GM12878 (cell line): ENCODE measurements at regions not wholly inside any gene's neighbourhood (a gene's known extent, or its start where the extent isn't known, plus 50 kb on each side); places are given as distances from the start of the nearest gene placed in this dataset.

ENCODE experiments used
- ATAC-seq: fragments of 200-7000 bp; cut with Tn5 transposase; 3 replicates; pipeline ENCODE4 v1.9.1; 2020; ENCODE audit warnings: mild to moderate bottlenecking, moderate library complexity
- BruUV-seq: library from RNA; stranded (reverse); fragments of 400-500 nt; replicated peaks from 2 replicates; lab custom pipeline; 2021; lab: Mats Ljungman, UMichigan
- CTCF ChIA-PET: fragments of 300-600 bp; sonication (Branson Sonifier 250); formaldehyde crosslinking; extraction: SDS; loops from one replicate; lab custom pipeline; 2021; ENCODE audit warnings: inconsistent platforms; lab: Yijun Ruan, JAX
- POLR2A ChIA-PET: fragments of 350-600 bp; formaldehyde crosslinking; extraction: SDS; loops from one replicate; lab custom pipeline; 2021; ENCODE audit warnings: inconsistent platforms; lab: Charles Lee
- RAD21 ChIA-PET: fragments of 300-600 bp; sonication (Branson Sonifier 250); formaldehyde crosslinking; loops from one replicate; lab custom pipeline; 2023; ENCODE audit warnings: antibody characterized with exemption; ENCODE audit not compliant: unreplicated experiment; lab: Charles Lee
- SMC1A ChIA-PET: fragments of 300-600 bp; sonication (Branson Sonifier 250); formaldehyde crosslinking; loops from one replicate; lab custom pipeline; 2023; ENCODE audit not compliant: unreplicated experiment, uncharacterized antibody; lab: Charles Lee
- DNase-seq: peaks from one replicate; pipeline ENCODE4 v3.0.0-alpha.2; 2011; ENCODE audit warnings: low read depth, low spot score
- FAIRE-seq: peaks from 3 replicates; lab custom pipeline; 2011; peaks lifted over from hg19 to GRCh38; lab: Jason Lieb, UNC
- H2AFZ ChIP-seq: 2 replicates; pipeline ENCODE4 v1.6.0; 2011; ENCODE audit warnings: low read depth, low read length, control low read depth; ENCODE audit not compliant: control insufficient read depth
- H3K27ac ChIP-seq: 2 replicates; pipeline ENCODE4 v1.5.1; 2011; ENCODE audit warnings: control low read depth; ENCODE audit not compliant: control insufficient read depth, insufficient read depth
- H3K27me3 ChIP-seq, 2 experiments: replicated peaks in 1 of 2; 2 replicates each; pipeline versions ENCODE4 v1.6.0 to v1.6.1; 2011; ENCODE audit warnings: low read length in 1 of 2; ENCODE audit not compliant: control insufficient read depth in 2 of 2, insufficient read depth in 2 of 2
- H3K36me3 ChIP-seq, 2 experiments: 2 replicates each; pipeline ENCODE4 v1.5.1; 2011; ENCODE audit warnings: low read length in 1 of 2; ENCODE audit not compliant: control insufficient read depth in 2 of 2, insufficient read depth in 2 of 2
- H3K4me1 ChIP-seq: 2 replicates; pipeline ENCODE4 v1.6.1; 2011; ENCODE audit warnings: mild to moderate bottlenecking, low read length, moderate library complexity, mixed read lengths; ENCODE audit not compliant: control insufficient read depth, insufficient read depth
- H3K4me2 ChIP-seq: 2 replicates; pipeline ENCODE4 v1.6.0; 2011; ENCODE audit warnings: control low read depth; ENCODE audit not compliant: control insufficient read depth, insufficient read depth
- H3K4me3 ChIP-seq: fragments of 200-600 bp; sonication (generic); 2 replicates; pipeline ENCODE4 v1.5.1; 2016
- H3K79me2 ChIP-seq: 2 replicates; pipeline ENCODE4 v1.6.0; 2011; ENCODE audit warnings: low read length; ENCODE audit not compliant: control insufficient read depth, insufficient read depth
- H3K9ac ChIP-seq: 2 replicates; pipeline ENCODE4 v1.8.0; 2011; ENCODE audit warnings: low read length, control low read depth, mixed read lengths; ENCODE audit not compliant: control insufficient read depth, insufficient read depth
- H3K9me3 ChIP-seq: replicated peaks from 3 replicates; pipeline ENCODE4 v1.5.1; 2011; ENCODE audit warnings: mild to moderate bottlenecking, low read length; ENCODE audit not compliant: control insufficient read depth, insufficient read depth
- H4K20me1 ChIP-seq: 2 replicates; pipeline ENCODE4 v1.6.0; 2011; ENCODE audit not compliant: control insufficient read depth, insufficient read depth
- BCL3 ChIP-seq: IDR thresholded peaks from 2 replicates; pipeline ENCODE4 v1.6.1; 2011; ENCODE audit warnings: borderline replicate concordance, low read depth, mild to moderate bottlenecking, moderate library complexity, low read length; ENCODE audit not compliant: insufficient read depth, poor library complexity, severe bottlenecking
- CBFB ChIP-seq: IDR thresholded peaks from 2 replicates; pipeline ENCODE4 v1.6.1; 2016; ENCODE audit warnings: antibody characterized with exemption, low read depth
- EZH2 ChIP-seq: IDR thresholded peaks from 2 replicates; pipeline ENCODE4 v1.6.1; 2012; ENCODE audit warnings: low read depth, mild to moderate bottlenecking, control low read depth, inconsistent platforms, low read length, borderline replicate concordance; ENCODE audit not compliant: control insufficient read depth
- FOXM1 ChIP-seq: IDR thresholded peaks from 2 replicates; pipeline ENCODE4 v1.6.1; 2012; ENCODE audit warnings: low read depth, mild to moderate bottlenecking, inconsistent platforms, low read length, moderate library complexity
- IRF5 ChIP-seq: fragments of 450-650 bp; IDR thresholded peaks from 2 replicates; pipeline ENCODE4 v1.6.1; 2017; ENCODE audit warnings: borderline replicate concordance
- NR2C1 ChIP-seq: fragments of 450-650 bp; IDR thresholded peaks from 2 replicates; pipeline ENCODE4 v1.6.1; 2017; ENCODE audit warnings: antibody characterized with exemption, mild to moderate bottlenecking, moderate library complexity
- POLR2AphosphoS5 ChIP-seq: IDR thresholded peaks from 2 replicates; pipeline ENCODE4 v1.6.1; 2011; ENCODE audit warnings: mild to moderate bottlenecking, low read length, inconsistent platforms
- RAD51 ChIP-seq: fragments of 450-650 bp; IDR thresholded peaks from 2 replicates; pipeline ENCODE4 v1.6.1; 2016; ENCODE audit warnings: moderate library complexity, mild to moderate bottlenecking, inconsistent platforms
- RBBP5 ChIP-seq: fragments of 200-600 bp; sonication (generic); conservative IDR thresholded peaks from 2 replicates; pipeline ENCODE4 v1.6.1; 2016
- RELA ChIP-seq: fragments of 450-650 bp; IDR thresholded peaks from 2 replicates; pipeline ENCODE4 v1.8.0; 2014; ENCODE audit warnings: borderline replicate concordance; ENCODE audit not compliant: partially characterized antibody
- RUNX3 ChIP-seq: IDR thresholded peaks from 2 replicates; pipeline ENCODE4 v1.6.1; 2012; ENCODE audit warnings: low read length, inconsistent platforms
- ZNF274 ChIP-seq: IDR thresholded peaks from one replicate; pipeline ENCODE4 v1.8.0; 2011; ENCODE audit not compliant: insufficient read length, insufficient read depth
- WGBS: methylation state at CpG from one replicate; pipeline ENCODE4 v1.1.6; 2016; ENCODE audit warnings: low lambda C conversion rate; ENCODE audit not compliant: insufficient replicate concordance, insufficient coverage; ENCODE audit errors: missing lambda C conversion rate; 5-methylcytosine and 5-hydroxymethylcytosine counted together
- in situ Hi-C: fragments of 300-500 bp; cut with MboI; formaldehyde crosslinking; loops from 9 replicates; pipeline ENCODE4 v1.14.3; 2018; ENCODE audit warnings: mixed read lengths
- intact Hi-C: fragments of 100-400 bp; cut with micrococcal nuclease; formaldehyde crosslinking; loops from one replicate; pipeline ENCODE4 v1.14.2; 2022; ENCODE audit not compliant: unreplicated experiment

- H4K20me1 ChIP-seq, result no peaks in the 10 kb centered on the region
- no peaks in the 10 kb centered on the region for H3K79me2 ChIP-seq
- intact Hi-C loops, result no loop called here
- H3K4me2 ChIP-seq, result no peak overlapping the region
- H3K27me3 ChIP-seq, result no peaks in the 10 kb centered on the region
- H3K9ac ChIP-seq, result no peak overlapping the region
- DNase-seq (no peak), ATAC-seq (no peak), FAIRE-seq (no peak)
- WGBS, result 100% methylated on average over 1 of the region's 1 CpG
- SMC1A ChIA-PET, result interaction anchor here (1.5 kb wide), 1 partner anchor 13 kb away, joined by 3 read pairs; no protein-coding TSS in a partner anchor
- RAD21 ChIA-PET, result no interaction called here
- CTCF ChIA-PET, result no interaction called here
- no peaks in the 10 kb centered on the region for H3K4me1 ChIP-seq
- no peaks in the 10 kb centered on the region for H3K36me3 ChIP-seq
- H3K27ac ChIP-seq, result no peak overlapping the region
- POLR2A ChIA-PET, result no interaction called here
- BruUV-seq, result no TSS peak
- in situ Hi-C loops, result no loop called here
- H3K9me3 ChIP-seq, result no peaks in the 10 kb centered on the region
- no peak overlapping the region for H2AFZ ChIP-seq
- no peak overlapping the region for H3K4me3 ChIP-seq
- TF ChIP-seq RAD51 (no peak), EZH2 (no peak), ZNF274 (no peak), BCL3 (no peak), RUNX3 (no peak), FOXM1 (no peak)
These were observed 798.3 kb upstream of the SLC35B3 start for GRCh38 chr6:9233686-9234085.

GRCh38 chr6:9233226-9233625 is 797.9 kb upstream of the SLC35B3 start:
- no peaks in the 10 kb centered on the region for H3K36me3 ChIP-seq
- CTCF ChIA-PET, result no interaction called here
- ATAC-seq (no peak), FAIRE-seq (no peak), DNase-seq (no peak)
- H3K27ac ChIP-seq, result no peak overlapping the region
- H3K9ac ChIP-seq, result no peak overlapping the region
- POLR2A ChIA-PET, result no interaction called here
- H4K20me1 ChIP-seq, result no peaks in the 10 kb centered on the region
- H2AFZ ChIP-seq, result no peak overlapping the region
- H3K9me3 ChIP-seq, result no peaks in the 10 kb centered on the region
- no peaks in the 10 kb centered on the region for H3K27me3 ChIP-seq
- BruUV-seq, result no TSS peak
- intact Hi-C loops, result no loop called here
- no peaks in the 10 kb centered on the region for H3K79me2 ChIP-seq
- in situ Hi-C loops, result no loop called here
- no peak overlapping the region for H3K4me2 ChIP-seq
- no peak overlapping the region for H3K4me3 ChIP-seq
- no peaks in the 10 kb centered on the region for H3K4me1 ChIP-seq
- TF ChIP-seq RELA (no peak), CBFB (no peak), NR2C1 (no peak), RBBP5 (no peak), IRF5 (no peak), POLR2AphosphoS5 (no peak)
- WGBS, result 0% methylated on average over 2 of the region's 2 CpGs
- SMC1A ChIA-PET, result interaction anchor here (0.6 to 1.5 kb wide), 2 partner anchors 13 to 419 kb away, joined by 3 to 4 read pairs; no protein-coding TSS in a partner anchor
- RAD21 ChIA-PET, result no interaction called here
